GM12878 (cell line): ENCODE measurements at regions not wholly inside any gene's neighbourhood (a gene's known extent, or its start where the extent isn't known, plus 50 kb on each side); places are given as distances from the start of the nearest gene placed in this dataset.

Experiments
- DPF2 ChIP-seq: fragments of 450-650 bp; IDR thresholded peaks from 2 replicates; pipeline ENCODE4 v1.6.1; 2017; ENCODE audit warnings: mild to moderate bottlenecking
- IRF3 ChIP-seq: fragments of 450-650 bp; IDR thresholded peaks from 2 replicates; pipeline ENCODE4 v1.6.1; 2014; ENCODE audit warnings: mild to moderate bottlenecking
- USF2 ChIP-seq: IDR thresholded peaks from 2 replicates; pipeline ENCODE4 v1.6.1; 2011; ENCODE audit warnings: low read depth, low read length, improper control_type of control experiment, borderline replicate concordance

GRCh38 chr20:56195946-56196345 is 52.6 kb upstream of the MC3R start (continued):
- TF ChIP-seq USF2 (no peak), IRF3 (no peak), DPF2 (no peak)
- TF ChIP-seq, all 136 proteins: peak for 0
